GM12874 (cell line): ENCODE measurements at regions not wholly inside any gene's neighbourhood (a gene's known extent, or its start where the extent isn't known, plus 50 kb on each side); places are given as distances from the start of the nearest gene placed in this dataset.

Experiments used
- TF ChIP-seq, protein P1 (sequence below): IDR thresholded peaks from 2 replicates; pipeline ENCODE4 v1.5.1; 2011; ENCODE audit warnings: low read depth, mild to moderate bottlenecking, control low read depth, low read length, moderate library complexity; ENCODE audit not compliant: insufficient read depth

DNA sequence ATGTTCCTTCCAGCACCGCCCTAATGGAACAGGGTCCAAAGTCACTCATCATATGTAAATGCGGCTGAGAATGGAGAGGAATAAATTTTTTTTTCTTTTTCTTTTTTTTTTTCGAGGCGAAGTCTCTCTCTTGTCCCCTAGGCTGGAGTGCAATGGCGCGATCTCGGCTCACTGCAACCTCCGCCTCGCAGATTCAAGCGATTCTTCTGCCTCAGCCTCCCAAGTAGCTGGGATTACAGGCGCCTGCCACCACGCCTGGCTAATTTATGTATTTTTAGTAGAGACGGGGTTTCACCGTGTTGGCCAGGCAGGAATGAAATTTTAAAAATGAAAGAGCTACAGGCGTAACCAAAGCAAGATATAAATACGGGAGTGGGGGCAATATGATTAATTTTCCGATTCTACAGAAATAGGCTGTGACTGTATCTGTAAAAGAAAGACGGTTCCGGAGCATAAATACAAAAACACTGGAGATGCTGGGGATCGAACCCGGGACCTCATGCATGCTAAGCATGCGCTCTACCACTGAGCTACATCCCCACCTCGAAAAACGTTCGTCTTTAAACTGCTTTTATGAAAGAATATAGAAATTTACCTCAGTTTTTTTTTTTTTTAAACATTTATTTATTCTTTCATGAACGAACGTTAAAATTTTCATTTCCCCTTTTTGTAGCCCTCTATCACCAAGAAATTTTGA lies 132.2 kb downstream of the GPX5 start:
- TF ChIP-seq, protein P1, sequence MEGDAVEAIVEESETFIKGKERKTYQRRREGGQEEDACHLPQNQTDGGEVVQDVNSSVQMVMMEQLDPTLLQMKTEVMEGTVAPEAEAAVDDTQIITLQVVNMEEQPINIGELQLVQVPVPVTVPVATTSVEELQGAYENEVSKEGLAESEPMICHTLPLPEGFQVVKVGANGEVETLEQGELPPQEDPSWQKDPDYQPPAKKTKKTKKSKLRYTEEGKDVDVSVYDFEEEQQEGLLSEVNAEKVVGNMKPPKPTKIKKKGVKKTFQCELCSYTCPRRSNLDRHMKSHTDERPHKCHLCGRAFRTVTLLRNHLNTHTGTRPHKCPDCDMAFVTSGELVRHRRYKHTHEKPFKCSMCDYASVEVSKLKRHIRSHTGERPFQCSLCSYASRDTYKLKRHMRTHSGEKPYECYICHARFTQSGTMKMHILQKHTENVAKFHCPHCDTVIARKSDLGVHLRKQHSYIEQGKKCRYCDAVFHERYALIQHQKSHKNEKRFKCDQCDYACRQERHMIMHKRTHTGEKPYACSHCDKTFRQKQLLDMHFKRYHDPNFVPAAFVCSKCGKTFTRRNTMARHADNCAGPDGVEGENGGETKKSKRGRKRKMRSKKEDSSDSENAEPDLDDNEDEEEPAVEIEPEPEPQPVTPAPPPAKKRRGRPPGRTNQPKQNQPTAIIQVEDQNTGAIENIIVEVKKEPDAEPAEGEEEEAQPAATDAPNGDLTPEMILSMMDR: no peak

DNA sequence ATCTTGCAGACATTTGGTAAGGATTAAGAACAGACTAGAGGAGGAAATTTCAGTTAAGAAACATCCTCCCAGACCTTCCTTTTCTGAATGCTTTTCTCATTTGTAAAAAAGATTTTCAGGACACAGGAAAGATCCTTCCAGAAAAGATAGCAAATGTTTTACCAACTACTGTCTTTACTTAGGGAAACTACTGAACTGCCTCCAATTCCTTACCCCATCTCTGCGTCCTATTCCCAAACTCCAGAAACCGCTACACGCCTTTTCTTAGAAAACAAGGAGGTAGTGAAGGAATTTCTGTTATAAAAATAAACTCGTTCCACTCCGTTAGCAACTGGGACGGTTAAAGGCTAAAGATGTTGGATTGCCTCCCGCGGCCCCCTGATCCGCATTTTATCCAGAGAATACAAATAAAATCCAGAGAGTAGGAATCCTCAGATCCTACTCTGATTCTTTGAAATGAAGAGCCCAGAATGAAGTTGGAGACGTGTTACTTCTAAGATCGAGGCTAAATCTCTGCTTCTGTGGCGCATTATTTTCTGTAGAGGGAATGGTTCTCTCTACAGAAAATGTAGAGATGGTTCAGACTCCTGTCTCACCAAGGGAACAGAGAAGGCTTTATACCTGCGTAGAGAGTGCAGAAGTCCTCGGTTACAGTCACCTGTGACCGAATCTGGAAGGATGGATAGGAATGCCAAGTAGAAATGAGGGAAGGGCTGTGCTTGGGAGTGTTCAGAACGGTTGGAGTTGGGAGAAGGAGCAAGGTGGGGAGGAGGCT lies 133.0 kb downstream of the GPX5 start:
- TF ChIP-seq, protein P1: no peak

DNA sequence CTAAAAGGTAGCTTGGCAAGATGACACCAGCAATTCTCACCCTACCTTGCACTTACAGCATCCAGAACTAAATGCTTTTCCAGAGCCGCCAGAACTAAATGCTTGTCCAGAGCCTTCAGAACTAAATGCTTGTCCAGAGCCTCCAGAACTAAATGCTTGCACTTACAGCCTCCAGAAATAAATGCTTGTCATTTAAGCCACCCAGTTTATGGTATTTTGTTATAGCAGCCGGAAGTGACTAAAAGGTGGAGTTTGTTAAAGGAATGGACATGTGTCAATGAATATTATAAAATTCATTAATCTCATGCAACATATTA lies 133.5 kb downstream of the GPX5 start:
- TF ChIP-seq, protein P1: no peak

DNA sequence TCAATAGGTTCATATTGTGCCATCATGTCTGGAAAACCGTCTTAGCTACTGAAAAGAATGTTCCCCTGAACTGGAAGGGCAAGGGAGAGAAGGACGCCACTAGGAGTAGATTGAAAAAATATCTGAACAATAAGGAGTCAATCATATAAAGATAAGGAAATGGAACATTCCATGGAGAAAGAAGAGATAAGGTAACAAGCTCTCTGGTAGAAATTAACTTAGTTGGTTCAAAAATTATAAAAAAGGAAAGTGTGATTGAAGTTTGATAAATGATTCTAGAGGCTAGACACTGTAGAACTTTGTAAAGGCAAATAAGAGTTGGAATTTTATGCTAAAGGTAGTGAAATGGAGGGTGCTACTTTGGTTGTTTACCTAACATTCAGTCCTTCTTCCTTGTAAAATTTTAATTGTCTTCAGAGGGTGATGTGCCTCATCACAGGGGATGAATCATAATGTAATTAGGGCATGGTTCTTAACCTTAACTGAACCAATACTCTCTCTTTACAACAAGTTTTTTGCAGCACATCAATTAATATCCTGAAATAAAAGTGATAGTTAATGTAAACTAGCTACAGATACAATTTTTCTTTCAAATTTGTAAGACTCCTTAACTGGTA lies 135.5 kb downstream of the GPX5 start:
- TF ChIP-seq, protein P1: no peak

DNA sequence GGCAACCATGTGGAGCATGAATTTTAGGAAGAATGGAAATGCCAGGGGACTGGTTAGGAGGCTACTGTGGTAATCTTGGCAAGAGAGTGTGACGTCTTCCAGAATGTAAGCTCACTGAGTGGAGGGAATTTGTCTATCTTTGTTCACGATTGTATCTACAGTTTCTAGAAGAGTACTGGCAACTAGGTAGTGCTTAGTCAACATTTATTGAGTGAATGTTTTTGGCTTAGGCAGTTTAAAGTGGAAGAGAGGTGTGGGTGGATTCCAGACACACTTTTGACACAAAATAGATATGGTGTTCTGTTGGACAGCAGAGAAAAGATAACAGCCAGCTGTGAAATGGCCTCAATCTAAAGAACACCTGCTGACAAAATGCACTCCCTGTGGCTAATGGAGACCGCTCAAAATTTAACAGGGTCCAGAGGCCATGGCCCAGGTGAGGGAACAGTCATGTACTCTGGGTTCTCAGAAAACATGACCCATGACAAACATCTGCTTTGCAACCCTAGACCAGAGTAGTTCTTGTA lies 139.3 kb downstream of the GPX5 start:
- TF ChIP-seq, protein P1: no peak

DNA sequence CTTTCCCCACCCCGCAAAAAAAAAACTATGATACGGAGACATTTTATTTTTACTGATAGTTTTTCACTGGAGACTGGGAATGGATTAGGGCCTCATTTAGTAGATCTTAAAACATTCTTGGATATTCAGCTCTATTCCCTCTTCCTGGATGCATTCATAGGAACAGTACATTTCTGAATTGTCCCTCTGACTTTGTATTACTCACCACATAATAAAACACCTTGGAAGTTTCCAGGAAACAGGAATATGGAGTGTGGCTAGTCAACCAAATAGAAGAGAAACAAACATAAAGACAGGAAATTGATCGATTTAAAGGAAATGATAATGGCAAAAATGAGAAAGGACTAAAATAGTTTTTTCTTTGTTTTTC lies 147.7 kb downstream of the GPX5 start:
- TF ChIP-seq, protein P1: no peak
